Mucosa of gallbladder (tissue), 1 donor: ENCODE measurements at regions not wholly inside any gene's neighbourhood (a gene's known extent, or its start where the extent isn't known, plus 50 kb on each side); places are given as distances from the start of the nearest gene placed in this dataset.
"Not testable (repeated sequence)": the region's sequence is repeated elsewhere in the genome, so short reads cannot be mapped to it uniquely, and the experiment has no call there.

ENCODE experiments used
- DNase-seq: peaks from one replicate; pipeline ENCODE4 v3.0.0-alpha.2; 2020; ENCODE audit warnings: low spot score
- donor health status: DM: no; HTN: no; CAD: no.

DNA sequence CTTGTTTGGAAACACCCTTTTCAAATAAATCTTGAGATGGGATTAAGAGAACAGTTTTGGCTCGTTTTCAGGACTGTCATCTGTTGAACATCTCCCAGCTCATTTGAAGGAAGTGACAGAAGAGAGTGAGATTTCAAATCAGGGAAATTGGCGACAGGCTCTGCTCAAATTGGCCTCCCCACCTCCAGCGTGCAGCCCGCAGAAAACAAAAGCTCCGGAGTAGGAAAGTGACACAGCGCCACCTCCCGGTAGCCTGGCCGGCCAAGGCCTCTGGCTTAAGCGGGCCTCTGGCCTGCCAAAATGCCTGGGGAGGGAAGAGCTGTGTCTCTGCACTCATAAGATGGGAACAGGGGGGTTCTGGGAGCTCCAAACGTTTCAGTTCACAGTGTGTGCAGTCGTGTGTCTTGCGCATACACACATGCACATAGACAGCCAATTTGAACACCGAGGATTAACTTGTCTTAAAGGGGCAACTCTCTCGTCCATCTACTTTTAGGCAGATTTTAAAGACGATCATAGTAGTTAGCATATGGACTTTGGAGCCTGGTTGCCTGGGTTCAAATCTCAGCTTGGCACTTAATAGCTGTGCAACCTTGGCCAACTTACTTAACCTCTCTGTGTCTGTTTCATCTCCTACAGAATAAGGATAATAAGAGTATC lies 132.7 kb upstream of the RCN1 start:
- DNase-seq, result no peak

DNA sequence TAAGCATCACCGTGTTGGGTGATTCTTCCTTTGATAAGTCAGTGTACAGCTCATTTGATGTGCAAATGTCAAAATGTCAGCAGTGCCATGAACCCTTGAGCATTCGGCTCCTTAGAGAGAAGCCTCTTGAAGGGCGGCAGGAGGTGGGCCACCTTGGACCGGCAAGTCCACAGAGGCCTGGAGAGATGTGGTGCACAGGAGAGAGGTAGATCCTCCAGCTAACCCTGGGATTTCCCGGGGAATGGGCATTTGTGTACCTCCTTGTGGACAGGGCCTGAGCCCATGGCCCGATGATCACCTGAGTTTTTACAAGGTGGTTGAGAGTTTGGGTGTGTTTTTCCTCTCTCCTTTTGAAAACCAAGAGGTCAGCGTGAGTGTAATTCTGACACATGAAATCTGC lies 133.2 kb upstream of the RCN1 start:
- no peak for DNase-seq

GRCh38 chr11:31956310-31956709 lies 134.6 kb upstream of the RCN1 start:
- no peak for DNase-seq

DNA sequence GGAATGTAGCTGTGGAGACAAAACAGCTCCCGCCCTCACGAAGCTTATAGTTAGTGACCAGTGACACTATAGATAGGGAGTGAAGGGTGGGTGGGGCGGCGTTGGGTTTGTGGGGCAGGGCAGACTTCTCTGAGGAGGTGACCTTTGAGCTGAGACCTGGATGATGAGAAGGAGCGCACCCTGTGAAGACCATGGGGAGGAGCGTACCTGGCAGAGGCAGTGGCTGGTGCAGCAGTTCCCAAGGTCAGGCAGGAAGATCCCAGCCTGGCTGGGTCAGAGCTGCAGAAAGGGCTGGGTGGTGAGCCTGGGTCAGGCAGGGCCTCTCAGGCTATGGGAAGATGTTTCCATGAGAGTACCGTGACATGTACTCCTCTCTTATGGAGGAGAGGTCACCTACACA lies 135.0 kb upstream of the RCN1 start:
- no peak for DNase-seq

DNA sequence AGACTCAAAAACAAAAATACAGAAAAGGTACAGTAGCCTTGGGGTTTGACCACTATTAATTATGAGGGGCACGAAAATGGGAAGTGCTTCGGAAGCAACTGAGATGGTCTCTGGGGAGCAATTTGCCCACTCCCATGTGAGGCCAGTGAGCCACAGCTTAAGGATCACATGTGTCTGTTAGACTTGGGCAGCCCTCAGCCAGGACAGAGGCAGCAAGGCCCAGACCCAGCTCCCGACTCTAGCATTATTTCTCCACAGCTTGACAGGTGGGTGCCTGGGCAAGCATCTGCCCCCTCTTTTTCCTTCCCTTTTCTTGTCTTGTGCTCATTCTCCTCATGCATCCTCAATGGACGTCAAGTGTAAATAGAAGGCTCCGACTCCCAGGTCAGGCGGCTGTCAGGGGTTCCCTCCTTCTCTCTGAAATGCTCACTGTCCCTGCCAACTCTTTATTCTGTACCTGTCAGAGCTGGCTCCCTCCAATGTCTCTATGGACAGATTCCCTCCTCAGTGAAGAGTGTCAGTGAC lies 137.0 kb upstream of the RCN1 start:
- no peak for DNase-seq

DNA sequence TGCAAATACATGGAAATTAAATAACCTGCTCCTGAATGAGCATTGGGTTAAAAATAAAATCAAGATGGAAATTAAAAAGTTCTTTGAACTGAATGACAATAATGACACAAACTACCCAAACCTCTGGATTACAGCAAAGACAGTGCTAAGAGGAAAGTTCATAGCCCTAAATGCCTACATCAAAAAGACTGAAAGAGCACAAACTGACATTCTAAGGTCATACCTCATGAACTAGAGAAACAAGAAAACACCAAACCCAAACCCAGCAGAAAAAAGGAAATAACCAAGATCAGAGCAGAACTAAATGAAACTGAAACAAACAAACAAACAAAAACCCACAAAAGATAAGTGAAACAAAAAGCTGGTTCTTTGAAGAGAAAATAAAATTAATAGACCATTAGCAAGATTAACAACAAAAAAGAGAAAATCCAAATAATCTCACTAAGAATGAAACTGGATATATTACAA lies 138.6 kb upstream of the PAX6 start:
- DNase-seq, result not testable (repeated sequence)

DNA sequence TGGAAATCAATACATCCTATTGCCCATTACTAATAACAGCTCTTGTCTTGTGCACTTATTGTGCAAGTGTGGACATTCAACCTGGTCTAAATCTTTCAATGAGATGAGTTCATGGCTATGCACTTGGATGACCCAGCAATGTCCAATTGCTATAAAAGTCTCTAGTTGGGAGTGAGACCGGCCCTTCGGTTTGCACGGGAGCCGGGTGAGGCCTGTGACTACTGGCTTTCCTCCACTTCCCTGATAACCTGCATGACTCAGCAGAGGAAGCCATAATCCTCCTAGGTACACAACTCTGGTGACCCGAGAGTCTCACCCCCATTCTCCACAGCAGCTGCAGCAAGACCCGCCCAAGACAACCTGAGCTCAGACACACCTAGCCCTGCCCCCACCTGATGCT lies 135.9 kb upstream of the PAX6 start:
- DNase-seq, result no peak

- no peak for DNase-seq
Observed at GRCh38 chr11:31943056-31943780, 132.1 kb upstream of the PAX6 start.

- DNase-seq, result no peak
Observed at GRCh38 chr11:31940371-31941037, 129.4 kb upstream of the PAX6 start.

- DNase-seq, result no peak
Observed at GRCh38 chr11:31939004-31939403, 127.9 kb upstream of the PAX6 start.

GRCh38 chr11:31936312-31936711 lies 125.2 kb upstream of the PAX6 start:
- DNase-seq, result no peak

DNA sequence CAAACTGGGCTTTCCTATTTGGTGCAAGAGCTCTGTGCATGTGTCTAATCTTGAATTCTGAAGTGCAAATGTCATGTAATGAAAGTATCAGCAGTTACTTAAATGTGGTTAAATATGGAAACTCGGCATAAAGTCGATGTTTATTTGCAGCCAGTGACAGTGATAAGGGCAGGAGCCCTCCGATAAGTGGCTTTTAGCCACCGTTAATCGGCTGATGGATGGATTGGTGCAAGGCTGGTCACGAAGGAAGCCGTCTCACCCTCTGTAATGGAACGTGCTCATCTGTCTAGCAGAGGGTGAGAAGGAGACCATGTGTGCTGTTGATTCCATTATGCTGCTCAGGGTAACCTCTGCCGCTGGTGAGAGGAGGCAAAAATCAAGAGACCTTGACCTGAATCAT lies 121.8 kb upstream of the PAX6 start:
- no peak for DNase-seq

DNA sequence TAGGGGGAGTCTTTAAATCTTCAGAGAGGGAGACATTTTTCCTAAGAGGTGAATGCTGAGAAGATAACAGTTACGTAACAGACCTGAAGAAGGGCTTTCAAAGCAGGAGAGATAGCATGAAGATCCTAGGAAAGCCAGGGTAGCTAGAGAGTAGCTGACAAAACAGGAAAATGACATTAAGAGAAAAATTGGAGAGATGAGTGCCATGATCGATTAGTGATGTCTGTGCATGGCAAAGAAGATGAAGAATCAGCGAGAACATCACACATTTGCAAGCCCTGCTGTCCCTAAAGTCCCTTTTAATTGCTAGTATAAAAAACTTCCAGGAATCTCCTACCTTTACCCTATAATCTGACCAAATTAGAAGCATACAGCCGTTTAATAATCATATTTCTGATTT lies 116.9 kb upstream of the PAX6 start:
- no peak for DNase-seq

DNA sequence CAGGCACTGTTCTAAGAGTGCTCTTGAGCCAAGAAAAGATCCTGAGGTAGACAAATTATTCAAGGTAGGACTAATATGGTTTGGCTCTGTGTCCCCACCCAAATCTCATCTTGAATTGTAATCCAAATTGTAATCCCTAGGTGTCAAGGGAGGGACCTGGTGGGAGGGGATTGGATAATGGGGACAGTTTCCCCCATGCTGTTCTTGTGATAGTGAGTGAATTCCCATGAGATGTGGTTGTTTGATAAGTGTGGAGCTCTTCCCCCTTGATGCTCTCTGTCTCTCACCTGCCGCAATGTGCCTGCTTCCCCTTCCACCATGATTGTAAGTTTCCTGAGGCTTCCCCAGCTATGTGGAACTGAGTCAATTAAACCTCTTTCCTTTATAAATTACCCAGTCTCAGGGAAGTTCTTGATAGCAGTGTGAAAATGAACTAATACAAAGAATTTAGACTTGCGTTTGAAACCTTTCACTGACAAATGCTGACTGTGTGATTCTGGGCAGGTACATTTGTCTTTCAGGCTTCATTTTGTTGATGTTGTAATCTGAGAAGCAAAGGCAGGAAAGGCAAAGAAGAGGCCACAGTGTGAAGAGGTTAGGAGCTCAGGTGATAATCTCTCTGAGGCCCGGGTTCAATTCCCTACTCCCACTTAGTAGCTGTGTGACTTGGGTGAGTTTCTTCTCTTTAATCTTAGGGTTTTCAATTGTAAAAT lies 115.8 kb upstream of the PAX6 start:
- DNase-seq, result no peak

DNA sequence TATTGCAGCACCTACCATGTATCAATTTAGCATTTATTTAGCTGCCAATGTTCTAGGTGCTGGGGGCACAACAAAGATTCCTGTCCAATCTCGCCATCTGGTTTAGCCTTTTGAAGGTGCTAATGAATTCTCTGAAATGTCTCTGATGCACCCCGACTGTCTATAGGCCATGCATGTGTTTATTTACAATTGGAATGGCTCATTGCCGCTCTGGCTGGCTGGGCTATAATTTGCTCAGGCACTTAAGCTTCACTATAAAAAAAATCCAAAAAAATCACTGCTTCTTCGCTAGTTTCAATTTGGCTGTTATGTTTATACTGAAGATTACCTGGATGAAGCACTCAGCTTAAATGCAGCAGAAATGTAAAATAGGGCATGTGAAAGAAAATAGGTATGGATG lies 115.0 kb upstream of the PAX6 start:
- no peak for DNase-seq

- no peak for DNase-seq
Observed at GRCh38 chr11:31922450-31922849, 111.3 kb upstream of the PAX6 start.

DNA sequence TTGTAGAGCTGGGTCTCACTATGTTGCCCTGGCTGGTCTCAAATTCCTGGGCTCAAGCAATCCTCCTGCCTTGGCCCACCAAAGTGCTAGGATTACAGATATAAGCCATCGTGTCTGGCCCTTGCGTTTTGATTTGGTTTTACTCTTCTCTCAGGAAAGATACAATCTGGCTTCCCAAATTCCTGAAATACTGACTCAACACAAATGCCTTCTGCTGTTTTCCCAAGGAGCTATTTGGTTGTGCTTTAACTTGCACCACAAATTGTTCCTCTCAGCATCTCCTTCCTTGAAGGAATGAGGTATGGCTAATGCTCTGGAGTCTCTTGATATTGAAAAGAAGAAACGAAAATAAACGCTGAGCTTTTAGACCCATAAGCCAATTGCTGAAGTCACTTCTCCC lies 110.0 kb upstream of the PAX6 start:
- no peak for DNase-seq

DNA sequence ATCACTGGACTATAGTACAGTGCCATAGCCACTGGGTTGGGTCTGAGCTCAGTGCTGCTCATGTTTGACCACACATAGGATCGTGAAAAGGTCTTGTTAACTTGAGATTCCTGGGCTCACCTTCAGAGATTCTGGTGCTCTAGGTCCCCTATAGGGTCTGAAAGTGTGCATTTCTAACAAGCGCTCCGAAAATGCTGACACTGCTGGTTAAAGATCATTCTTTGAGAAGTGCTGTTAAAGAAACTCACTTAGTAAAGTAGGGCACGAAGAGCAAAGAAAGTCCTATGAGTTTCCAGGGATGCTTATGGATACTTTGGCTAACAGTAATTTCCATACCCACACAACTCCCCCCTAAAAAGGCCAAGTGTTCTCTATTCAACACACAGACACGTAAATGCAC lies 108.1 kb upstream of the PAX6 start:
- DNase-seq, result no peak

DNA sequence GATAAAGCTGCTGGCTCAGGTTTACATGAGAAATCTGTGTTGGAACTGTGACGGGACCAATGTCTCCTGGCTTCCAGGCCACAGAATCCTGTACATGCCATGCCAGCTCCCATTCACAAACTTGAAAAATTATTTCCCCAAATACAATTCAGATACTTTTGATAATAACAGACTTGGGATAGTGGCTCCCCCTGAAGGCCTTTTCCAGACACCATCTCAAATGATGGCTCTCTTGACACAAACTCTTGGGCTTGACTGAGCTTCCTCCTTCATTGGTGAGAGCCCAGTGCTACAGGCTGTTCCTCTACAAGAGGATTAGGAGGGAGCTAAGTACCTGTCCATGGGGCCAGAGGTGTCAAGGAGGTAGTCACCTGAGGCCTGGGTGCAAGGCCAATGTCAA lies 104.7 kb upstream of the PAX6 start:
- no peak for DNase-seq

DNA sequence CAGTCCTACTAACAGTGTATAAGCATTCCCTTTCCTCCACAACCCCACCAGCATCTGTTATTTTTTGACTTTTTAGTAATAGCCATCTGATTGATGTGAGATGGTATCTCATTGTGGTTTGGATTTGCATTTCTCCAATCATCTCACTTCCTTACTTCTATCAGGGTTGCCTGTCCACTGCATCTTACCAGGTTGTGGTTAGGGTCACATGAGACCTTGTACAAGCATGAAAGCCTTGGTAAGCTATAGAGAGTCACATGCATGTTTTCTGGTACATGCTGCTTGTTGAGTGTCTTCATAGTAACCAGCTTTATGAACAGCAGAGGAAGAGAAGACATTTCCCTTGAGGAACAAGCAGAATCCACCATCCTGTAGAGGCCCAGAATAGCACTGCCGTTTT lies 102.9 kb upstream of the PAX6 start:
- DNase-seq, result no peak

DNA sequence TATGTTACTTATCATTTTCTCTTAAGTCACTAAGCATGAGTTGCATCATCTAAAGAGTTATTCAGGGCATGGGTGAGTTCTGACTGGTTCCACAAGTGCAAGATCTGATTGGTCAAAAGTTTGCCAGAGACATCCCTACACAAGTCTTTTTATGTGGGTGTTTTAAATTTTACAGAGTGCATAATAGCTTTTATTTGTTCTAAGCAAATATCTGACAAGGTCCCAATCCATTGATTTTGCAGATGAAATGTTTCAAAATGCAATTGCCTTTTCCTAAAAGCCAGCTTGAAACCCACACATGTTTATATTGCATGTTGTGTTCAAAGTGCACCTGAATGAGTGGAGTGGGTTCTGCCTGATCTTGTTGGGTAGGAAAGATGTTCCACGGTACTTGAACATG lies 101.7 kb upstream of the PAX6 start:
- no peak for DNase-seq

DNA sequence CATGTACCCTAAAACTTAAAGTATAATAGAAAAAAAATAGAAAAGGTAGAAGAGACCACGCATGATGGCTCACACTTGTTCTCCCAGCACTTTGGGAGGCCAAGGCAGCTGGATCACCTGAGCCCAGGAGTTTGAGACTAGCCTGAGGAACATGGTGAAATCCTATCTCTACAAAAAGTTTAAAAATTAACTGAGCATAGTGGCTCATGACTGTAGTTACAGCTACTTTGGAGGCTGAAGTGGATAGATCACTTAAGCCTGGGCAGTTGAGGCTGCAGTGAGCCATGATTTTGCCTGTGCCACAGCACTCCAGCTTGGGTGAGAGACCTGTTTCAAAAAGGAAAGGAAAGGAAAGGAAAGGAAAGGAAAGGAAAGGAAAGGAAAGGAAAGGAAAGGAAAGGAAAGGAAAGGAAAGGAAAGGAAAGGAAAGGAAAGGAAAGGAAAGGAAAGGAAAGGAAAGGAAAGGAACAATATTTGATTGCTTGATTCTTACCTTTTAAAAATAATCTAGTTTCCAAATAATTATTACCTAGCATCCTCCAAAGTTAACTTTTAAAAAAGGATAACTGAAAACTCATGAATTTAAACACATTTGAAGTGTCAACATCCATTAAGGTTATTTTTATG lies 99.9 kb upstream of the PAX6 start:
- DNase-seq, result no peak
